Activated CD4-positive, alpha-beta T cell treated with anti-CD3 and anti-CD28 coated beads, Interleukin-2, amount 10 ng/mL, durations not matched to agents 7 days and 5 days (primary cell): ENCODE measurements at regions not wholly inside any gene's neighbourhood (a gene's known extent, or its start where the extent isn't known, plus 50 kb on each side); places are given as distances from the start of the nearest gene placed in this dataset.

Experiments
- CTCF ChIA-PET: fragments of 350-600 bp; sonication (Branson Sonifier 250); formaldehyde crosslinking; loops from one replicate; lab custom pipeline; 2021; ENCODE audit warnings: antibody characterized with exemption; lab: Charles Lee
- POLR2A ChIA-PET: fragments of 350-600 bp; sonication (Branson Sonifier 250); formaldehyde crosslinking; loops from one replicate; lab custom pipeline; 2021; ENCODE audit warnings: antibody characterized with exemption; lab: Charles Lee
- DNase-seq: peaks from one replicate; pipeline ENCODE4 v3.0.0-alpha.2; 2020
- H3K27ac Mint-ChIP-seq: one replicate; pipeline ENCODE4 v1.8.0; 2021; ENCODE audit warnings: mild to moderate bottlenecking, moderate library complexity, mixed read lengths
- H3K27me3 Mint-ChIP-seq: one replicate; pipeline ENCODE4 v1.8.0; 2021; ENCODE audit warnings: mixed read lengths
- H3K36me3 Mint-ChIP-seq: one replicate; pipeline ENCODE4 v1.8.0; 2021; ENCODE audit warnings: low read depth, mixed read lengths
- H3K4me1 Mint-ChIP-seq: one replicate; pipeline ENCODE4 v1.8.0; 2021; ENCODE audit warnings: mixed read lengths
- H3K4me3 Mint-ChIP-seq: one replicate; pipeline ENCODE4 v1.8.0; 2021; ENCODE audit warnings: mild to moderate bottlenecking, moderate library complexity, mixed read lengths
- H3K9me3 Mint-ChIP-seq: one replicate; pipeline ENCODE4 v1.8.0; 2021; ENCODE audit warnings: mixed read lengths

DNA sequence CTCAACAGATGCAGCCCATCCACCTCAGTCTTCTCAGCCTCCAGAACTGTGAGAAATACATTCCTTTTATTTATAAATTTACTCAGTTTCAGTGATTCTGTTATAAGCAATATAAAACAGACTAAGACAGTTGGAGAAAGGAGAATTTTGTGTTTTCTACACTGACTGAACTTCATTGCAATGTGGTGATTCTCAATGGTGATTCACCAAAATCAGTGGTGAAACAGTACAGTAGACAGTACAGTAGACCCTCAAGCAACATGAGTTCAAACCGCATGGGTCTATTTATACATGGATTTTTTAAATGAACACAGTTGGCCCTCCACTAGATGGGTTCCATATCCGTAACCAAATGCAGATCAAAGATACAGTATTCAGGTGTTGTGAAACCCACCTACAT lies 403.1 kb upstream of the TGFBR2 start:
- CTCF ChIA-PET: no interaction called here

GRCh38 chr3:30204126-30204525 lies 402.3 kb upstream of the TGFBR2 start:
- no peaks in the 10 kb centered on the region for H3K9me3 Mint-ChIP-seq
- ChIA-PET POLR2A (no interaction called here), CTCF (no interaction called here)
- peaks cover 10% of the 10 kb centered on the region for H3K4me1 Mint-ChIP-seq
- DNase-seq: no peak
- H3K36me3 Mint-ChIP-seq: no peaks in the 10 kb centered on the region
- H3K4me3 Mint-ChIP-seq: no peak overlapping the region
- H3K27ac Mint-ChIP-seq: no peak overlapping the region
- no peaks in the 10 kb centered on the region for H3K27me3 Mint-ChIP-seq

More for the DNA sequence above, 403.1 kb upstream of the TGFBR2 start:
- H3K4me3 Mint-ChIP-seq: no peak overlapping the region
- DNase-seq: no peak
- POLR2A ChIA-PET: no interaction called here
- no peaks in the 10 kb centered on the region for H3K27me3 Mint-ChIP-seq
- H3K27ac Mint-ChIP-seq: no peak overlapping the region
- H3K36me3 Mint-ChIP-seq: no peaks in the 10 kb centered on the region
- H3K9me3 Mint-ChIP-seq: no peaks in the 10 kb centered on the region
- H3K4me1 Mint-ChIP-seq: peaks cover 10% of the 10 kb centered on the region

- POLR2A ChIA-PET: no interaction called here
- no peak for DNase-seq
- CTCF ChIA-PET: interaction anchor here (1.4 kb wide), 1 partner anchor 21 kb away, joined by 5 read pairs; no protein-coding TSS in a partner anchor
- Mint-ChIP-seq H3K4me3 (no peak overlapping the region), H3K4me1 (peaks cover 16% of the 10 kb centered on the region), H3K9me3 (no peaks in the 10 kb centered on the region), H3K27me3 (no peaks in the 10 kb centered on the region), H3K36me3 (no peaks in the 10 kb centered on the region), H3K27ac (no peak overlapping the region)
Observed at GRCh38 chr3:30206051-30206450, 400.4 kb upstream of the TGFBR2 start.

- CTCF ChIA-PET: no interaction called here
- Mint-ChIP-seq H3K4me3 (no peak overlapping the region), H3K27me3 (no peaks in the 10 kb centered on the region), H3K36me3 (peaks cover 6% of the 10 kb centered on the region), H3K27ac (no peak overlapping the region), H3K4me1 (peaks cover 26% of the 10 kb centered on the region), H3K9me3 (peaks cover 14% of the 10 kb centered on the region)
- POLR2A ChIA-PET: no interaction called here
- DNase-seq: peak; percentile 13
Observed at GRCh38 chr3:30221619-30222018, 384.8 kb upstream of the TGFBR2 start.

- Mint-ChIP-seq H3K27me3 (no peaks in the 10 kb centered on the region), H3K27ac (no peak overlapping the region), H3K4me3 (no peak overlapping the region), H3K4me1 (peaks cover 29% of the 10 kb centered on the region), H3K9me3 (peaks cover 15% of the 10 kb centered on the region), H3K36me3 (peaks cover 10% of the 10 kb centered on the region)
- ChIA-PET CTCF (no interaction called here), POLR2A (no interaction called here)
- no peak for DNase-seq
Observed at GRCh38 chr3:30222441-30222840, 384.0 kb upstream of the TGFBR2 start.

GRCh38 chr3:30225021-30225420 lies 381.4 kb upstream of the TGFBR2 start:
- CTCF ChIA-PET: interaction anchor here (1.2 kb wide), 1 partner anchor 26 kb away, joined by 4 read pairs; no protein-coding TSS in a partner anchor
- DNase-seq: no peak
- Mint-ChIP-seq H3K4me3 (no peak overlapping the region), H3K9me3 (peaks cover 12% of the 10 kb centered on the region), H3K27me3 (no peaks in the 10 kb centered on the region), H3K36me3 (peaks cover 12% of the 10 kb centered on the region), H3K27ac (no peak overlapping the region), H3K4me1 (peaks cover 42% of the 10 kb centered on the region)
- POLR2A ChIA-PET: interaction anchor here (0.5 kb wide), 1 partner anchor 524 kb away, joined by 3 read pairs; no protein-coding TSS in a partner anchor

GRCh38 chr3:30226601-30227151 lies 379.7 kb upstream of the TGFBR2 start:
- no peak for DNase-seq
- Mint-ChIP-seq H3K36me3 (peaks cover 12% of the 10 kb centered on the region), H3K4me1 (peaks cover 32% of the 10 kb centered on the region), H3K4me3 (no peak overlapping the region), H3K9me3 (peaks cover 12% of the 10 kb centered on the region), H3K27me3 (no peaks in the 10 kb centered on the region), H3K27ac (peak overlapping the region; percentile 21)
- CTCF ChIA-PET: interaction anchor here (1.0 to 2.0 kb wide), 2 partner anchors 21 to 380 kb away, joined by 4 to 5 read pairs; no protein-coding TSS in a partner anchor
- POLR2A ChIA-PET: no interaction called here

DNA sequence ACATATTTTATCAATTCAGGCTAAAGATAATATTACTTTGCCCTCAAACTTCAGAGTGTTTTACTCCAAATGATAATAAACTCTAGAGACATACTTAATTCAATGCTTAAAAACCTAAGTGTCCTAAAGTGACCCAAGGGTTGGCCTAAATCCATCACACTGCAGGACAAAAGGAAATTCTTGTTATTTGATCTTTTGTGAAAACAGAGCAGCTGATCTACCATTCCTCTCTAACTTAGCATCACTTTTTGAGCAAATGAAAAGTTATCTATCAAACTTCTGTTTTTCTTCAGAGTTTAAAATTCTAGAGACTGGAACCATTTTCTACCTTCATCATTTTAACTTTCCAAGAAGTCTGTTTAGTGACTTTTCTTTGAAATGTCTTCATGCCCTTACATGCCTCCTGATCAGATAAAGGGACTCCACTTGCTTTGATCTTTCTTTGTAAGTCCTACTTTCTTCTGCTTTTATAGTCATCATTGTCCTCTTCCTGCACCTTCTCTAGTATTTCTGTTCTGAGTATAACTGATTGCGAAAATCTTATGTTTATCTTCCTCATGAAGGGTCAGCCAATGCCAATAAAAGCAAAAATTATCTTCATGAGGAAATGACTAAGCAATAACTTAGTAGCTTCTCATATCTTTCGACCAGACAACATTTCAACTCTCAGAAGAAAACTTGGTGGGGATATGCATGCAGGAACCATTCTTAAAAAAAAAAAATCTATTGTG lies 378.7 kb upstream of the TGFBR2 start:
- H3K36me3 Mint-ChIP-seq: peaks cover 12% of the 10 kb centered on the region

GRCh38 chr3:30228302-30228631 lies 378.1 kb upstream of the TGFBR2 start:
- ChIA-PET CTCF (interaction anchor here (1.0 kb wide), 1 partner anchor 29 kb away, joined by 3 read pairs; no protein-coding TSS in a partner anchor), POLR2A (no interaction called here)
- peaks cover 12% of the 10 kb centered on the region for H3K36me3 Mint-ChIP-seq
- no peak for DNase-seq
- no peaks in the 10 kb centered on the region for H3K27me3 Mint-ChIP-seq
- H3K9me3 Mint-ChIP-seq: peaks cover 7% of the 10 kb centered on the region
- no peak overlapping the region for H3K4me3 Mint-ChIP-seq
- H3K4me1 Mint-ChIP-seq: peaks cover 21% of the 10 kb centered on the region
- H3K27ac Mint-ChIP-seq: peak overlapping the region; percentile 76

More for the DNA sequence above, 378.7 kb upstream of the TGFBR2 start:
- Mint-ChIP-seq H3K27me3 (no peaks in the 10 kb centered on the region), H3K4me3 (peak overlapping the region; percentile 0), H3K9me3 (peaks cover 12% of the 10 kb centered on the region), H3K27ac (peak overlapping the region; percentile 76), H3K4me1 (peaks cover 24% of the 10 kb centered on the region)
- POLR2A ChIA-PET: no interaction called here
- DNase-seq: no peak
- CTCF ChIA-PET: interaction anchor here (1.0 to 2.0 kb wide), 2 partner anchors 22 to 29 kb away, joined by 3 to 5 read pairs; no protein-coding TSS in a partner anchor

DNA sequence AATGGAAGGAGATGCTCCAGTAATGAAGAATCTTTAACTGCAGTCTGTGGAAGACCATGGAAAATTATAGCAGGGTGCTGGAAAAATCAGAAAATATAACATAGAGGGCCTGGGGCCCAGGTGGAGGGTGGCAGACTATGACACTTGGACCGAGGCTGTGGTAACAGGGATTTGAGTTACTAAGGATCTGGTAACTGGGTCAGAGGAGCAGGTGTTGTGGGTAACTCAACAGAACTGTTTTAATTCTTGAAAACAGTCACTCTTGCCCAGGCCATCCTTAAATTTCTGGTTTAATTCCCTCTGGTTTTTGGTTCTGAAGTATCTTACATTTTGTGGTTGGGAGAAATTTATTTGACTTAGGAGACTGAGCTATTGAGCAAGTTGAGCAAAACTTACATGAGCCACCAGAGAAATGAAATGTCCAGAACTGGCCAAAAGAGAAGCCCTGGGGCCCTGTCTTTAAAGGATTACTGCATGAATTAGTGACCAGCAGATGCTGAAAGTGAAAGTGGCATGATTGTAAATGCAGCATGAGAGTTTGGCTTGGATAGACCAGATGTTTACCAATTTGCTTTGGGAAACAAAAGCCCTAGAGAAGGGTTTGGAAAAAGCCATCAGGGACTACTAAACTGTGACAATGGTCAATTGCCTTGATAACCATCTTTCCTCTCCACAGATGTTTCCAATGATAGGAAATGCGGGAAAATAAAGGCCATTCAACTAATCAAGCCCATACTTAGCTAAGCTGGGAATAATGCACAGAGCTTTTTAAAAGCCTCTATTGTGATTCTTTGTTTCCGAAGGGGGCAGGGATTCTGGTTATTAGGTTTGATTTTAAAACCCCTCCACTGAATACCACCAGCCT lies 374.9 kb upstream of the TGFBR2 start:
- CTCF ChIA-PET: interaction anchor here (0.6 to 1.3 kb wide), 2 partner anchors 301 to 519 kb away, joined by 3 to 4 read pairs; no protein-coding TSS in a partner anchor
- DNase-seq: no peak
- H3K4me3 Mint-ChIP-seq: no peak overlapping the region
- peaks cover 11% of the 10 kb centered on the region for H3K36me3 Mint-ChIP-seq
- H3K4me1 Mint-ChIP-seq: peaks cover 17% of the 10 kb centered on the region
- POLR2A ChIA-PET: no interaction called here
- no peak overlapping the region for H3K27ac Mint-ChIP-seq
- no peaks in the 10 kb centered on the region for H3K27me3 Mint-ChIP-seq
- H3K9me3 Mint-ChIP-seq: peaks cover 2% of the 10 kb centered on the region

- CTCF ChIA-PET: interaction anchor here (0.6 kb wide), 1 partner anchor 452 kb away, joined by 3 read pairs; no protein-coding TSS in a partner anchor
- no peak overlapping the region for H3K4me3 Mint-ChIP-seq
Observed at GRCh38 chr3:30232142-30232541, 374.3 kb upstream of the TGFBR2 start.

GRCh38 chr3:30233913-30234646 lies 372.3 kb upstream of the TGFBR2 start:
- H3K27me3 Mint-ChIP-seq: no peaks in the 10 kb centered on the region
- H3K4me1 Mint-ChIP-seq: no peaks in the 10 kb centered on the region
- ChIA-PET CTCF (interaction anchor here (1.1 kb wide), 1 partner anchor 16 kb away, joined by 3 read pairs; no protein-coding TSS in a partner anchor), POLR2A (no interaction called here)
- no peaks in the 10 kb centered on the region for H3K9me3 Mint-ChIP-seq
- H3K4me3 Mint-ChIP-seq: no peak overlapping the region
- no peaks in the 10 kb centered on the region for H3K36me3 Mint-ChIP-seq
- DNase-seq: no peak
- H3K27ac Mint-ChIP-seq: no peak overlapping the region

More at GRCh38 chr3:30232142-30232541, 374.3 kb upstream of the TGFBR2 start:
- peaks cover 2% of the 10 kb centered on the region for H3K9me3 Mint-ChIP-seq
- no peak overlapping the region for H3K27ac Mint-ChIP-seq
- H3K36me3 Mint-ChIP-seq: peaks cover 8% of the 10 kb centered on the region
- no peaks in the 10 kb centered on the region for H3K27me3 Mint-ChIP-seq
- POLR2A ChIA-PET: no interaction called here
- DNase-seq: no peak
- H3K4me1 Mint-ChIP-seq: peaks cover 16% of the 10 kb centered on the region
